ENCODE measurements at regions not wholly inside any gene's neighbourhood (a gene's known extent, or its start where the extent isn't known, plus 50 kb on each side); places are given as distances from the start of the nearest gene placed in this dataset.

DNA sequence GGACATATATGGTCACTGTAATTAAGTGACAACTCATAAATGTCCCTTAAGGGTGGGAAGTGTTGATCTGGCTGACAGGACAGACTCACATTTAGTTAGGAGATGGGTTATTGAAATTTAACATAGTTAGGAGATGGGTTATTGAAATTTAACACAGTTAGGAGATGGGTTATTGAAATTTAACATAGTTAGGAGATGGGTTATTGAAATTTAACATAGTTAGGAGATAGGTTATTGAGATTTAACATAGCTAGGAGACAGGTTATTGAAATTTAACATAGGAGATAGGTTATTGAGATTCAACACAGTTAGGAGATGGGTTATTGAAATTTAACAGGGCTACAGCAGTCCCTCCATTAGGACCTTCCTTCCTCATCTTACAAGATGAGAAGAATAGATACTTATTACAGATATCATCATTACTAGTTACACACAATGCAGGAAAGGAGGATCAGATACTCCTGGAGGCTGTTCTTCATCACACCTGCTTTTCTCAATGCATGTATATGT, 98.5 kb downstream of the MTNR1B start:
- no peaks in the 10 kb centered on the region for H3K4me1 Mint-ChIP-seq
- no peaks in the 10 kb centered on the region for H3K27me3 ChIP-seq (ENCODE audit: insufficient read depth, low read length, poor library complexity, severe bottlenecking)
- no peak overlapping the region for H3K4me3 Mint-ChIP-seq
- H3K27ac ChIP-seq (ENCODE audit: low read depth, low read length), result no peak overlapping the region
- no peaks in the 10 kb centered on the region for H3K36me3 Mint-ChIP-seq
- H3K27me3 Mint-ChIP-seq, result peaks cover 5 to 20% of the 10 kb centered on the region in 2 donors
- peaks cover 0 to 2% (median 0%) of the 10 kb centered on the region in 5 donors for H3K9me3 Mint-ChIP-seq
- ChIA-PET POLR2A (no interaction called here), CTCF (no interaction called here)
- no peak overlapping the region for H3K4me3 ChIP-seq (ENCODE audit: low read length)
- H3K27ac Mint-ChIP-seq, result no peak overlapping the region
- no peak for DNase-seq
- no peaks in the 10 kb centered on the region for H3K9me3 ChIP-seq (ENCODE audit: low read length)
- no peaks in the 10 kb centered on the region for H3K4me1 ChIP-seq (ENCODE audit: insufficient read depth, low read length)
- H3K36me3 ChIP-seq (ENCODE audit: insufficient read depth, low read length), result no peaks in the 10 kb centered on the region

DNA sequence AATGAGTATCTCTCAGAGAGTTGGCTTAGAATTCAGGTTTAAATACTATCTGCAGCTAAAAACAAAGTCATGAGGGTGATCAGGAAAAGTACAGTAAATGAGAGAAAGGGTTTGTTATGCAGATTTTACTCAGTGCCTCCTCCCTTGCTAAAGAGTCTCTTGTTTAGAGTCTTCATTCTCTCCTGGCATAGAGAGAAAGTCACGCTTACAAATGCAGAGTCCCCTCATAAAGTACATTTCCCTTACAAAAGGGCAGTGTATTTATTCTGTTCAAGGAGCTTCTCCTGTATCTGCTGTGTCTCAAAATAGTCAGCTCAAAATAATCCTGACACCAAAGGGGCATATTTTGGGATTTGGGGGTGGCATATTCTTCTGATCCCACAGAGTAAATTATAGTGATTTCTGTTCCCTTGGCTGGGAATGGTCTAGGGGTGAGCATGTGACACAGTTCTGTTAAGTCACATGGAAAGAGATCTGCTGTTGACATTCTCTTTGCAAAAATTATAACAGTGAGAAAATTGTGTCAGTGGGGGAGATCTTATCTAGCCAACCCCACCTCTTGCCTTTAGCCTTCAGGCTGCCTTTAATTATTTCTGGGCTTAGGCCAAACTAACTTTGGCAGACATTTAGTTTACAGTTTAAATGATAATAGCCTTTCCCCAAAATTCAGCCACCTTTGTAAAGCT, 102.9 kb downstream of the MTNR1B start:
- H3K27me3 Mint-ChIP-seq, result peaks cover 6 to 9% of the 10 kb centered on the region in 2 donors
- ChIA-PET CTCF (no interaction called here), POLR2A (no interaction called here)
- H3K9me3 Mint-ChIP-seq, result peaks cover 0 to 2% (median 0%) of the 10 kb centered on the region in 5 donors
- Histone ChIP-seq H3K27ac (ENCODE audit: low read depth, low read length) (no peak overlapping the region), H3K4me1 (ENCODE audit: insufficient read depth, low read length) (no peaks in the 10 kb centered on the region), H3K4me3 (ENCODE audit: low read length) (no peak overlapping the region), H3K9me3 (ENCODE audit: low read length) (no peaks in the 10 kb centered on the region), H3K27me3 (ENCODE audit: insufficient read depth, low read length, poor library complexity, severe bottlenecking) (no peaks in the 10 kb centered on the region), H3K36me3 (ENCODE audit: insufficient read depth, low read length) (no peaks in the 10 kb centered on the region)
- DNase-seq, result no peak
- H3K4me1 Mint-ChIP-seq, result no peaks in the 10 kb centered on the region
- H3K4me3 Mint-ChIP-seq, result no peak overlapping the region
- no peaks in the 10 kb centered on the region for H3K36me3 Mint-ChIP-seq
- H3K27ac Mint-ChIP-seq, result peak overlapping the region in 1 of 8 donors; percentile 16

- H3K27ac ChIP-seq (ENCODE audit: low read depth, low read length), result no peak overlapping the region
- CTCF ChIA-PET, result no interaction called here
- POLR2A ChIA-PET, result no interaction called here
- H3K36me3 ChIP-seq (ENCODE audit: insufficient read depth, low read length), result no peaks in the 10 kb centered on the region
- H3K9me3 Mint-ChIP-seq, result peaks cover 0 to 2% (median 0%) of the 10 kb centered on the region in 5 donors
- no peaks in the 10 kb centered on the region for H3K4me1 Mint-ChIP-seq
- no peaks in the 10 kb centered on the region for H3K27me3 ChIP-seq (ENCODE audit: insufficient read depth, low read length, poor library complexity, severe bottlenecking)
- H3K36me3 Mint-ChIP-seq, result no peaks in the 10 kb centered on the region
- H3K4me3 ChIP-seq (ENCODE audit: low read length), result no peak overlapping the region
- DNase-seq, result no peak
- H3K4me3 Mint-ChIP-seq, result no peak overlapping the region
- no peak overlapping the region for H3K27ac Mint-ChIP-seq
- H3K9me3 ChIP-seq (ENCODE audit: low read length), result no peaks in the 10 kb centered on the region
- H3K4me1 ChIP-seq (ENCODE audit: insufficient read depth, low read length), result no peaks in the 10 kb centered on the region
- H3K27me3 Mint-ChIP-seq, result peaks cover 9 to 12% of the 10 kb centered on the region in 2 donors
These were observed 103.6 kb downstream of the MTNR1B start for GRCh38 chr11:93073026-93073425.

DNA sequence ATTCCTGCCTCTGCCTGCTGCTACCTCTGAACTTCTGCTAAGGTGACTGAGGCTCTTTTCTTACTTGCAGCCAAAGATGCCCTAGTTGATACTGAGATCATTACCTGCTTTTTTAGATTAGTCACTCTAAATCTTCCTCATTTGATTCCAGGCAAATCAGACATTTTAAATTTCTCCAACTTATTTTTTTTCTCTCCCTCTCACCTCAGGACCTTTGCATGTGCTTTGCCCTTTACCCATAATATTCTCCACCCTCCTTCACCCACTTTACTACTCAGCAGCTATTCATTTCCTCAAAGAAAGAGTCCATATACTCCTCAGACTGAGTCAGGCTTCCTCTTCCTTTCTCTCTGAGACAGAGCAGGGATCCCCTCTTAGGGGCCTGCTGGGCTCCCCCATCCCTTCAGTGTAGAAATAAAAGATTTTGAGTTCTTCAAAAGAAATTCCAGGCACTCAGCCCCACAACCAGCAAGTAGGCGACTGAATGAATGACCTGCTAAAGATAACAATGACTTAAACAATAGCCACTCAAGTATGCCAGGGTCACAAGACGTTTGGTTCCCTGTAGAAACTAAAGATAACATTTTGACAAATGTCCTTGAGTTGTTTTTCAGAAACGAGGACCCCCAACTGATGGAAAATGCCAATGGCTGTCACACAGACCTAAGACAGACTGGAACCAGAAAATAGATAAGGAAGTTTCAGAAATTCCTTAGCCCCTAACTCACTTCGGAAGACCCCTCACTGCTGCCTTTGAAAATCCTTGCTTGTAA, 104.2 kb downstream of the MTNR1B start:
- CTCF ChIA-PET, result no interaction called here
- no peak overlapping the region for H3K4me3 ChIP-seq (ENCODE audit: low read length)

GRCh38 chr11:93074352-93074751, 104.9 kb downstream of the MTNR1B start:
- Histone ChIP-seq H3K4me1 (ENCODE audit: insufficient read depth, low read length) (no peaks in the 10 kb centered on the region), H3K9me3 (ENCODE audit: low read length) (no peaks in the 10 kb centered on the region), H3K27ac (ENCODE audit: low read depth, low read length) (no peak overlapping the region), H3K27me3 (ENCODE audit: insufficient read depth, low read length, poor library complexity, severe bottlenecking) (no peaks in the 10 kb centered on the region), H3K36me3 (ENCODE audit: insufficient read depth, low read length) (no peaks in the 10 kb centered on the region), H3K4me3 (ENCODE audit: low read length) (no peak overlapping the region)
- peaks cover 6 to 9% of the 10 kb centered on the region in 2 donors for H3K27me3 Mint-ChIP-seq
- H3K4me3 Mint-ChIP-seq, result no peak overlapping the region
- H3K9me3 Mint-ChIP-seq, result peaks cover 0 to 2% (median 0%) of the 10 kb centered on the region in 5 donors
- DNase-seq, result no peak
- CTCF ChIA-PET, result no interaction called here
- no peak overlapping the region for H3K27ac Mint-ChIP-seq
- H3K4me1 Mint-ChIP-seq, result no peaks in the 10 kb centered on the region
- POLR2A ChIA-PET, result no interaction called here
- H3K36me3 Mint-ChIP-seq, result no peaks in the 10 kb centered on the region

More for the DNA sequence above, 104.2 kb downstream of the MTNR1B start:
- H3K27ac Mint-ChIP-seq, result no peak overlapping the region
- Histone ChIP-seq H3K27me3 (ENCODE audit: insufficient read depth, low read length, poor library complexity, severe bottlenecking) (no peaks in the 10 kb centered on the region), H3K9me3 (ENCODE audit: low read length) (no peaks in the 10 kb centered on the region), H3K27ac (ENCODE audit: low read depth, low read length) (no peak overlapping the region), H3K36me3 (ENCODE audit: insufficient read depth, low read length) (no peaks in the 10 kb centered on the region), H3K4me1 (ENCODE audit: insufficient read depth, low read length) (no peaks in the 10 kb centered on the region)
- no peak overlapping the region for H3K4me3 Mint-ChIP-seq
- peaks cover 6 to 9% of the 10 kb centered on the region in 2 donors for H3K27me3 Mint-ChIP-seq
- no peaks in the 10 kb centered on the region for H3K36me3 Mint-ChIP-seq
- H3K9me3 Mint-ChIP-seq, result peaks cover 0 to 2% (median 0%) of the 10 kb centered on the region in 5 donors
- POLR2A ChIA-PET, result no interaction called here
- no peak for DNase-seq
- H3K4me1 Mint-ChIP-seq, result no peaks in the 10 kb centered on the region

GRCh38 chr11:93075782-93076181, 106.3 kb downstream of the MTNR1B start:
- DNase-seq, result no peak
- Histone ChIP-seq H3K36me3 (ENCODE audit: insufficient read depth, low read length) (no peaks in the 10 kb centered on the region), H3K4me3 (ENCODE audit: low read length) (no peak overlapping the region), H3K4me1 (ENCODE audit: insufficient read depth, low read length) (no peaks in the 10 kb centered on the region), H3K27me3 (ENCODE audit: insufficient read depth, low read length, poor library complexity, severe bottlenecking) (no peaks in the 10 kb centered on the region), H3K27ac (ENCODE audit: low read depth, low read length) (no peak overlapping the region), H3K9me3 (ENCODE audit: low read length) (no peaks in the 10 kb centered on the region)
- ChIA-PET CTCF (no interaction called here), POLR2A (no interaction called here)
- Mint-ChIP-seq H3K4me3 (no peak overlapping the region), H3K9me3 (peaks cover 0 to 2% (median 0%) of the 10 kb centered on the region in 5 donors), H3K27ac (no peak overlapping the region), H3K4me1 (no peaks in the 10 kb centered on the region), H3K27me3 (peaks cover 6 to 9% of the 10 kb centered on the region in 2 donors), H3K36me3 (no peaks in the 10 kb centered on the region)

DNA sequence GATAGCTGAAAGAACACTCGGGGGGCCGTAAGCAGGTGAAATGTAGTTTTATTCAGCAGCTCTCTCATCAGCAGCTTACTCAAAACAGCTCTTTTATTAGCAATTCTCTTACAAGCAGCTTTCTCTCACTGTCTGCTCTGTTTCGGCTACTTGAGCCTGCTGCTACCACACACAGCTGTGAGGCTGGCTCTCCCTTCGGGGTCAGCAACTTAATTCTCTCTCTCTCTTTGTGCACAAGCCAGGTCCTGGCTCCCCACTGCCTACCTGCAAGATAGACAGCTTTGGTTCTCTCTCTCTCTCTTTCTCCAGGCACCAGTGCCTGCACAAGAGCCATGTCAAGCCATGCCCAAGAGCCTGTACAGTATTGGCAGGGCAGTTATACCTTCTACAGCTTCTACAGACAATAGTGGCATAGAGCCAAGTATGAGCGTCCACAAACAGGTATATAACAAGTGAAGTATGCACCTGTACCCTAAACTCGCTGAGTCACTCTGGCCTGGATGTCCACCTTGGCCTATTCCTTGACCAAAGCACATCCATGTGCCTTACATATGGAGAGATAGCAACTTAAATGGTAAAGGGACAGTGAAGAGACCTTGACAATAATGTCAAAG, 110.8 kb downstream of the MTNR1B start:
- POLR2A ChIA-PET, result no interaction called here

GRCh38 chr11:93081694-93082093, 112.2 kb downstream of the MTNR1B start:
- Mint-ChIP-seq H3K36me3 (no peaks in the 10 kb centered on the region), H3K27me3 (peaks cover 0 to 6% of the 10 kb centered on the region in 2 donors), H3K9me3 (peaks cover 0 to 2% (median 0%) of the 10 kb centered on the region in 5 donors), H3K27ac (no peak overlapping the region), H3K4me1 (no peaks in the 10 kb centered on the region), H3K4me3 (no peak overlapping the region)
- Histone ChIP-seq H3K36me3 (ENCODE audit: insufficient read depth, low read length) (no peaks in the 10 kb centered on the region), H3K4me1 (ENCODE audit: insufficient read depth, low read length) (no peaks in the 10 kb centered on the region), H3K9me3 (ENCODE audit: low read length) (no peaks in the 10 kb centered on the region), H3K4me3 (ENCODE audit: low read length) (no peak overlapping the region), H3K27ac (ENCODE audit: low read depth, low read length) (no peak overlapping the region), H3K27me3 (ENCODE audit: insufficient read depth, low read length, poor library complexity, severe bottlenecking) (no peaks in the 10 kb centered on the region)
- no peak for DNase-seq
- ChIA-PET POLR2A (no interaction called here), CTCF (no interaction called here)

More for the DNA sequence above, 110.8 kb downstream of the MTNR1B start:
- DNase-seq, result no peak
- H3K27ac Mint-ChIP-seq, result no peak overlapping the region
- CTCF ChIA-PET, result no interaction called here
- no peaks in the 10 kb centered on the region for H3K4me1 Mint-ChIP-seq
- H3K9me3 Mint-ChIP-seq, result peaks cover 0 to 3% (median 0%) of the 10 kb centered on the region in 5 donors
- H3K4me3 ChIP-seq (ENCODE audit: low read length), result no peak overlapping the region
- H3K9me3 ChIP-seq (ENCODE audit: low read length), result no peaks in the 10 kb centered on the region
- no peaks in the 10 kb centered on the region for H3K36me3 ChIP-seq (ENCODE audit: insufficient read depth, low read length)
- H3K4me1 ChIP-seq (ENCODE audit: insufficient read depth, low read length), result no peaks in the 10 kb centered on the region
- no peaks in the 10 kb centered on the region for H3K27me3 ChIP-seq (ENCODE audit: insufficient read depth, low read length, poor library complexity, severe bottlenecking)
- no peak overlapping the region for H3K27ac ChIP-seq (ENCODE audit: low read depth, low read length)
- H3K27me3 Mint-ChIP-seq, result peaks cover 0 to 6% of the 10 kb centered on the region in 2 donors
- H3K4me3 Mint-ChIP-seq, result no peak overlapping the region
- H3K36me3 Mint-ChIP-seq, result no peaks in the 10 kb centered on the region
